Osteocyte (in vitro differentiated cells): ENCODE measurements at regions not wholly inside any gene's neighbourhood (a gene's known extent, or its start where the extent isn't known, plus 50 kb on each side); places are given as distances from the start of the nearest gene placed in this dataset.
"Not testable (repeated sequence)": the region's sequence is repeated elsewhere in the genome, so short reads cannot be mapped to it uniquely, and the experiment has no call there.

Source experiments
- DNase-seq: peaks from one replicate; pipeline ENCODE4 v3.0.0; 2021; ENCODE audit warnings: mixed read lengths; ENCODE audit not compliant: unreplicated experiment; ENCODE audit errors: extremely low spot score
- H3K27ac Mint-ChIP-seq: one replicate; pipeline ENCODE4 v1.8.0; 2021; ENCODE audit warnings: mild to moderate bottlenecking, mixed read lengths; ENCODE audit not compliant: unreplicated experiment
- H3K27me3 Mint-ChIP-seq: one replicate; pipeline ENCODE4 v1.8.0; 2021; ENCODE audit warnings: mixed read lengths; ENCODE audit not compliant: unreplicated experiment
- H3K36me3 Mint-ChIP-seq: one replicate; pipeline ENCODE4 v1.8.0; 2021; ENCODE audit warnings: mixed read lengths; ENCODE audit not compliant: unreplicated experiment
- H3K4me1 Mint-ChIP-seq: one replicate; pipeline ENCODE4 v1.8.0; 2021; ENCODE audit warnings: mixed read lengths; ENCODE audit not compliant: unreplicated experiment
- H3K4me3 Mint-ChIP-seq: one replicate; pipeline ENCODE4 v1.8.0; 2021; ENCODE audit warnings: mild to moderate bottlenecking, moderate library complexity, mixed read lengths; ENCODE audit not compliant: unreplicated experiment
- H3K9me3 Mint-ChIP-seq: one replicate; pipeline ENCODE4 v1.8.0; 2021; ENCODE audit warnings: mixed read lengths; ENCODE audit not compliant: unreplicated experiment
- TF ChIP-seq, protein P1 (sequence below): fragments of 200-600 bp; sonication (generic); IDR thresholded peaks from 2 replicates; pipeline ENCODE4 v1.5.0; 2021; ENCODE audit warnings: antibody characterized with exemption, mild to moderate bottlenecking, moderate library complexity

DNA sequence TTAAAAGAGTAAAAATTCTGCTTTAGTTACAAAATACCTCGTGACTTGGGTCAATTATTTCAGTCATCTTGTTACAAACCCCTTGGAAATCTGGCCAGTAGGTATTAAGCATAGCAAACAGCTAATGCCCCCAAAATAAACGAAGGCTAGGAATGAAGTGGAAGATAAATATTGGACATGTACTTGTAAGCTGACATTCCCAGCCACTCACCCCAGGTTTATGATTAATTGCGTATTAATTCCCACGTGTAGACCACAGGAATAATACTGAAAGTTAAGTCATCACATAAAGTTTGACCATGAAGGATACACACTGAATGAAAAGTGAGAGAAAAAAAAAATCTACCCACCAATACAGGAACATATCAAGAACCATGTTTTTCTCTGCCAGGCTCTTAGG, 936.5 kb upstream of the ADGRB3 start:
- H3K27ac Mint-ChIP-seq = peak overlapping the region; percentile 25
- no peaks in the 10 kb centered on the region for H3K27me3 Mint-ChIP-seq
- H3K4me1 Mint-ChIP-seq = peaks cover 9% of the 10 kb centered on the region
- no peak overlapping the region for H3K4me3 Mint-ChIP-seq
- DNase-seq = no peak
- peaks cover 19% of the 10 kb centered on the region for H3K9me3 Mint-ChIP-seq
- TF ChIP-seq, protein P1, sequence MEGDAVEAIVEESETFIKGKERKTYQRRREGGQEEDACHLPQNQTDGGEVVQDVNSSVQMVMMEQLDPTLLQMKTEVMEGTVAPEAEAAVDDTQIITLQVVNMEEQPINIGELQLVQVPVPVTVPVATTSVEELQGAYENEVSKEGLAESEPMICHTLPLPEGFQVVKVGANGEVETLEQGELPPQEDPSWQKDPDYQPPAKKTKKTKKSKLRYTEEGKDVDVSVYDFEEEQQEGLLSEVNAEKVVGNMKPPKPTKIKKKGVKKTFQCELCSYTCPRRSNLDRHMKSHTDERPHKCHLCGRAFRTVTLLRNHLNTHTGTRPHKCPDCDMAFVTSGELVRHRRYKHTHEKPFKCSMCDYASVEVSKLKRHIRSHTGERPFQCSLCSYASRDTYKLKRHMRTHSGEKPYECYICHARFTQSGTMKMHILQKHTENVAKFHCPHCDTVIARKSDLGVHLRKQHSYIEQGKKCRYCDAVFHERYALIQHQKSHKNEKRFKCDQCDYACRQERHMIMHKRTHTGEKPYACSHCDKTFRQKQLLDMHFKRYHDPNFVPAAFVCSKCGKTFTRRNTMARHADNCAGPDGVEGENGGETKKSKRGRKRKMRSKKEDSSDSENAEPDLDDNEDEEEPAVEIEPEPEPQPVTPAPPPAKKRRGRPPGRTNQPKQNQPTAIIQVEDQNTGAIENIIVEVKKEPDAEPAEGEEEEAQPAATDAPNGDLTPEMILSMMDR = no peak
- H3K36me3 Mint-ChIP-seq = no peaks in the 10 kb centered on the region

GRCh38 chr6:67694127-67694526, 941.0 kb upstream of the ADGRB3 start:
- H3K4me1 Mint-ChIP-seq = peaks cover 9% of the 10 kb centered on the region
- peaks cover 5% of the 10 kb centered on the region for H3K36me3 Mint-ChIP-seq
- no peak overlapping the region for H3K4me3 Mint-ChIP-seq

GRCh38 chr6:67689329-67689728, 945.8 kb upstream of the ADGRB3 start:
- Mint-ChIP-seq H3K27ac (no peak overlapping the region), H3K4me1 (peaks cover under 1% of the 10 kb centered on the region), H3K4me3 (no peak overlapping the region), H3K36me3 (peaks cover 5% of the 10 kb centered on the region), H3K9me3 (peaks cover 10% of the 10 kb centered on the region), H3K27me3 (no peaks in the 10 kb centered on the region)
- DNase-seq = no peak
- TF ChIP-seq, protein P1 = no peak

More at GRCh38 chr6:67694127-67694526, 941.0 kb upstream of the ADGRB3 start:
- H3K27me3 Mint-ChIP-seq = no peaks in the 10 kb centered on the region
- no peak for DNase-seq
- TF ChIP-seq, protein P1 = peak; percentile 13
- H3K27ac Mint-ChIP-seq = no peak overlapping the region
- H3K9me3 Mint-ChIP-seq = peaks cover 17% of the 10 kb centered on the region

DNA sequence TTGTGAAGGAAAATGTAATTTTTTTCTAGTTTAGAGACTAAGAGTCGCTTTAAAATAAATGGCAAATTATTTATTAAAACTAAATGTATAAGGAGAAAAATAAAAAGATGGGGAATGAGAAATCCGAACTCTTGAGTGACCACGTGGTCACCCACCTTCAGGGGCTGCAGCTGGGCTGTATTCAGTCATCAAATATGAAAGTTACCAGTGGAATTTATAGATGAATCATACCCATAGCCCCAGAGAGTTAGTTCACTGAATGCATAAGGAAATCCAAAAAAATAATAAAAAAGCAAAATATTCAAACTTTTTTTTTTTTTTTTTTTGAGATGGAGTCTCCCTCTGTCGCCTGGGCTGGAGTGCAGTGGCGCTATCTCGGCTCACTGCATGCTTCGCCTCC, 947.7 kb upstream of the ADGRB3 start:
- Mint-ChIP-seq H3K9me3 (peaks cover 10% of the 10 kb centered on the region), H3K4me3 (no peak overlapping the region), H3K4me1 (peaks cover 6% of the 10 kb centered on the region), H3K27ac (no peak overlapping the region), H3K36me3 (peaks cover 10% of the 10 kb centered on the region), H3K27me3 (no peaks in the 10 kb centered on the region)
- TF ChIP-seq, protein P1 = no peak
- no peak for DNase-seq

GRCh38 chr6:67686225-67686624, 948.9 kb upstream of the ADGRB3 start:
- peaks cover 13% of the 10 kb centered on the region for H3K36me3 Mint-ChIP-seq
- not testable (repeated sequence) for H3K27ac Mint-ChIP-seq, DNase-seq, H3K4me1 Mint-ChIP-seq, H3K4me3 Mint-ChIP-seq, H3K27me3 Mint-ChIP-seq
- peaks cover 13% of the 10 kb centered on the region for H3K9me3 Mint-ChIP-seq

DNA sequence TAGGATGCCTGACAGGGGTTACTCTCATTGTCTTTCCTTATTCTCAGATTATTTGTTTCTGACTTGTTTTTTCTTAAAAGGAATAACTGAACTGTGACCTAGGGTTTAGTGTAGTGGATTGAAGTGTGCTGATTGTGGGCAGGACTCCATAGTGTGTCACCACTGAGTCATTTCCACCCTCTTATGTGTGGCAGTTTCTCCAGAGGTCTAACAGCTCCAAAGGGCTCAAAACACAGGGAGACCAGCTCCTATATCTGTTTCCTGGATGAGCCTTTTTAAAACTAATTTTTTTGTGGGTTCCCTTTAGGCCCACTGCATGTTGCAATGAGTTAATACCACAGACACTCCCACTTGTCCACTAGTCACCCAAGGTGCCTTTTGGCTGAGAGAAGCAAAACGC, 951.1 kb upstream of the ADGRB3 start:
- Mint-ChIP-seq H3K27me3 (no peaks in the 10 kb centered on the region), H3K27ac (peak overlapping the region; percentile 68), H3K4me1 (peaks cover 24% of the 10 kb centered on the region), H3K36me3 (peaks cover 7% of the 10 kb centered on the region), H3K9me3 (peaks cover 7% of the 10 kb centered on the region), H3K4me3 (no peak overlapping the region)
- no peak for DNase-seq
- TF ChIP-seq, protein P1 = no peak
